DND-41 (cell line): ENCODE measurements at regions not wholly inside any gene's neighbourhood (a gene's known extent, or its start where the extent isn't known, plus 50 kb on each side); places are given as distances from the start of the nearest gene placed in this dataset.

Experiments
- EZH2 ChIP-seq: IDR thresholded peaks from 3 replicates; pipeline ENCODE4 v1.6.1; 2012; ENCODE audit warnings: borderline replicate concordance, low read depth, mild to moderate bottlenecking, moderate library complexity, low read length, inconsistent platforms; ENCODE audit not compliant: severe bottlenecking
- TF ChIP-seq, protein P1 (sequence below): IDR thresholded peaks from 2 replicates; pipeline ENCODE4 v1.5.1; 2012; ENCODE audit warnings: borderline replicate concordance, low read length, moderate library complexity, mild to moderate bottlenecking; ENCODE audit not compliant: poor library complexity, severe bottlenecking; ENCODE audit errors: extremely low read depth

DNA sequence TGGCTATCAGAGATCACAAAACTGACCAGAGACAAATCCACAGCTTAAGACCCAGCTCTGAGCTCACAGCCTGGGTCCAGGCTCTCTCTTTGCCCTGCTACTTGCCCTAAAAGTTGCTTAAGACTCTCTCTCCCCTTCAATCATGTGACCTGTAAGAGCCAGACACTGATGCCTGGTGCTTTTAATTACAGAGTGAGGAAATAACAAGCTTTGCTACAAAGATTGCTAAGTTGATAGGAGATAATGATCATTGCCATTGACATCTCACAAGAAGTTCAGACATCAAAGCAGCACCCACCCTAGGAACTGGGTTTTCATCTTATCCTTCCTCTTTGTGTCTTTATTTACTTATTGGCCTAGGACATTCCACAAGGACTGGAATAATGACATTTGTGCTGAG, 125.9 kb upstream of the CD93 start:
- TF ChIP-seq, protein P1, sequence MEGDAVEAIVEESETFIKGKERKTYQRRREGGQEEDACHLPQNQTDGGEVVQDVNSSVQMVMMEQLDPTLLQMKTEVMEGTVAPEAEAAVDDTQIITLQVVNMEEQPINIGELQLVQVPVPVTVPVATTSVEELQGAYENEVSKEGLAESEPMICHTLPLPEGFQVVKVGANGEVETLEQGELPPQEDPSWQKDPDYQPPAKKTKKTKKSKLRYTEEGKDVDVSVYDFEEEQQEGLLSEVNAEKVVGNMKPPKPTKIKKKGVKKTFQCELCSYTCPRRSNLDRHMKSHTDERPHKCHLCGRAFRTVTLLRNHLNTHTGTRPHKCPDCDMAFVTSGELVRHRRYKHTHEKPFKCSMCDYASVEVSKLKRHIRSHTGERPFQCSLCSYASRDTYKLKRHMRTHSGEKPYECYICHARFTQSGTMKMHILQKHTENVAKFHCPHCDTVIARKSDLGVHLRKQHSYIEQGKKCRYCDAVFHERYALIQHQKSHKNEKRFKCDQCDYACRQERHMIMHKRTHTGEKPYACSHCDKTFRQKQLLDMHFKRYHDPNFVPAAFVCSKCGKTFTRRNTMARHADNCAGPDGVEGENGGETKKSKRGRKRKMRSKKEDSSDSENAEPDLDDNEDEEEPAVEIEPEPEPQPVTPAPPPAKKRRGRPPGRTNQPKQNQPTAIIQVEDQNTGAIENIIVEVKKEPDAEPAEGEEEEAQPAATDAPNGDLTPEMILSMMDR: no peak
- no peak for TF ChIP-seq EZH2
